Liver (tissue), 3 donors: ENCODE measurements at regions not wholly inside any gene's neighbourhood (a gene's known extent, or its start where the extent isn't known, plus 50 kb on each side); places are given as distances from the start of the nearest gene placed in this dataset.

Experiments
- ATF3 ChIP-seq: IDR thresholded peaks from 2 replicates; pipeline ENCODE4 v1.6.1; 2016; ENCODE audit warnings: antibody characterized with exemption
- CTCF ChIP-seq: fragments of 150-350 bp; IDR thresholded peaks from 2 replicates; pipeline ENCODE4 v1.5.1; 2017; ENCODE audit warnings: improper control_type of control experiment, low read depth, low read length; ENCODE audit not compliant: missing input control
- EGR1 ChIP-seq, 2 donors: IDR thresholded peaks; 2 replicates each; pipeline ENCODE4 v1.6.1; 2016 to 2018; ENCODE audit warnings: antibody characterized with exemption in 2 of 2, low read depth in 2 of 2
- FOXA1 ChIP-seq: IDR thresholded peaks from 2 replicates; pipeline ENCODE4 v1.6.1; 2016; ENCODE audit warnings: antibody characterized with exemption
- GABPA ChIP-seq, 2 donors: IDR thresholded peaks in 1 of 2; conservative IDR thresholded peaks in 1 of 2; 2 replicates each; pipeline ENCODE4 v1.6.1; 2016; ENCODE audit warnings: antibody characterized with exemption in 2 of 2, mild to moderate bottlenecking in 1 of 2, moderate library complexity in 1 of 2
- HNF4A ChIP-seq, 2 donors: conservative IDR thresholded peaks; 2 replicates each; pipeline ENCODE4 v1.6.1; 2016; ENCODE audit warnings: antibody characterized with exemption in 2 of 2, mild to moderate bottlenecking in 2 of 2
- MAX ChIP-seq: IDR thresholded peaks from 2 replicates; pipeline ENCODE4 v1.6.1; 2016; ENCODE audit warnings: antibody characterized with exemption
- RAD21 ChIP-seq, 2 donors: IDR thresholded peaks; 2 replicates each; pipeline ENCODE4 v1.6.1; 2016; ENCODE audit warnings: antibody characterized with exemption in 2 of 2, mild to moderate bottlenecking in 2 of 2
- REST ChIP-seq: IDR thresholded peaks from 2 replicates; pipeline ENCODE4 v1.6.1; 2016; ENCODE audit warnings: antibody characterized with exemption, mild to moderate bottlenecking
- RXRA ChIP-seq, 2 donors: IDR thresholded peaks; 2 replicates each; pipeline ENCODE4 v1.6.1; 2017 to 2018; ENCODE audit warnings: antibody characterized with exemption in 2 of 2, mild to moderate bottlenecking in 1 of 2
- SP1 ChIP-seq: IDR thresholded peaks from 2 replicates; pipeline ENCODE4 v1.6.1; 2018; ENCODE audit warnings: antibody characterized with exemption, mild to moderate bottlenecking
- TAF1 ChIP-seq: conservative IDR thresholded peaks from 2 replicates; pipeline ENCODE4 v1.6.1; 2016; ENCODE audit warnings: antibody characterized with exemption, mild to moderate bottlenecking
- YY1 ChIP-seq: IDR thresholded peaks from 2 replicates; pipeline ENCODE4 v1.6.1; 2016; ENCODE audit warnings: antibody characterized with exemption, mild to moderate bottlenecking
- ZBTB33 ChIP-seq: IDR thresholded peaks from 2 replicates; pipeline ENCODE4 v1.6.1; 2016; ENCODE audit warnings: antibody characterized with exemption
- donor health status: healthy.
- donor health status: healthy.

GRCh38 chr18:70956554-70956953 is 667.7 kb downstream of the SOCS6 start:
- TF ChIP-seq CTCF (no peak), GABPA (IDR thresholded peaks at IDR 0.05 in 1 of 2, conservative IDR thresholded peaks at IDR 0.05 in 1 of 2) (no peak), REST (no peak), TAF1 (no peak), MAX (no peak), SP1 (no peak), YY1 (no peak), RAD21 (IDR thresholded peaks at IDR 0.05) (no peak), EGR1 (IDR thresholded peaks at IDR 0.05; ENCODE audit: low read depth in 2 of 2) (no peak), HNF4A (conservative IDR thresholded peaks at IDR 0.05) (no peak), ATF3 (no peak), RXRA (IDR thresholded peaks at IDR 0.05) (no peak), FOXA1 (no peak), ZBTB33 (no peak)
